Glomerular visceral epithelial cell (primary cell): ENCODE measurements at regions not wholly inside any gene's neighbourhood (a gene's known extent, or its start where the extent isn't known, plus 50 kb on each side); places are given as distances from the start of the nearest gene placed in this dataset.
"Not testable (repeated sequence)": the region's sequence is repeated elsewhere in the genome, so short reads cannot be mapped to it uniquely, and the experiment has no call there.

Experiments
- DNase-seq: peaks from one replicate; pipeline ENCODE4 v3.0.0-alpha.2; 2016; ENCODE audit errors: extremely low spot score

DNA sequence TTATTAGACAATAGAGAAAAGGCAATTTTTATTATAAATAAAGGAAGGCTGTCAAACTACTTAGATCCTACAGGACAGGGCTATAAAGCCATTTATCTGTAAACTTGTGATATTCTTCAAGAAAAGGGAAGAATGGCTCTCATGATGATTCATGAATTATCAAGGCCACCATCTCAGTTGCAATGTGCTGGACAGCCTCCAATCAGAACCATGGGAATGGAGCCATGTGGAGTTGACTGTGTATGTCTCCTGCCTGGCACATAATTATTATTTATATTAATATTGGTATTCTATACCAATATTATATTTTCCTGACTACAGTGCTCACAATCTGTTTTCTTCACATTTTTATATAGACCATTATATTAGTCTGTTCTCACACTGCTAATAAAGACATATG lies 560.5 kb upstream of the MIR17HG start:
- DNase-seq, result no peak

- DNase-seq, result peak; percentile 13
Observed at GRCh38 chr13:90792335-90792734, 555.2 kb upstream of the MIR17HG start.

GRCh38 chr13:90793261-90793820 lies 554.1 kb upstream of the MIR17HG start:
- DNase-seq, result peak; percentile 2

DNA sequence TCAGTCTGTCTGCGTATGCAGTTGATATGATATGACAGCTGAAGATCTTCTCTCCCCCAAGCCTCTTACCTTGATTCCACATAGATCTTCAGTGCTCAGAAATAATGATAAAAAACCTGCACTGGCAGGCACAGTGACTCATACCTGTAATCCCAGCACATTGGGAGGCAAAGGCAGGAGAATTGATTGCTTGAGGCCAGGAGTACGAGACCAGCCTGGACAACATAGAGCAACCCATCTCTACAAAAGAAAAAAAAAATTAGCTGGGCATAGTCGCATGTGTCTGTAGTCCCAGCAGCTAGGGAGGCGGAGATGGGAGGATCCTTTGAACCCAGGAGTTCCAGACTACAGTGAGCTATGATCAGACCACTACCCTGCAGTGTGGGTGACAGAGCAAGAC lies 551.0 kb upstream of the MIR17HG start:
- no peak for DNase-seq

- DNase-seq, result no peak
Observed at GRCh38 chr13:90797335-90797734, 550.2 kb upstream of the MIR17HG start.

DNA sequence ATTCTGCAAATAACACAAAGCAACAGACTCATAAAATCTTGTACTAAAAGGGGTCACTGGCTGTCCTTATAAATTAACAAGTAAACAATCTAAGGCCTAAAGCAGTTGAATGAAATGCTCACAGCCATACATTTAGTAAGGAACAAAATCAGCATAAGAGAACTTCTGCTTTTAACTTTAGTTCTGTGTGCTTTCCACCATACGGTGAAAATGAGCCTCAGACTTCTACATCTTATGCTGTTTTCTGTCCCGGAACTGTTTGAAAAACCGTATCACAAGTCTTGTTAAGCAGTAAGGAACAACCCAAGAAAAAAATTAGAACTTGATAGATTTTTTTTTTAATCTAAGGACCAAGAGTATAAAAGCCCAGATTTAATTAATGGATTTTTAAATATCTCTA lies 549.1 kb upstream of the MIR17HG start:
- no peak for DNase-seq

GRCh38 chr13:90800082-90800746 lies 547.3 kb upstream of the MIR17HG start:
- DNase-seq, result no peak

GRCh38 chr13:90801621-90802020 lies 545.9 kb upstream of the MIR17HG start:
- DNase-seq, result no peak

DNA sequence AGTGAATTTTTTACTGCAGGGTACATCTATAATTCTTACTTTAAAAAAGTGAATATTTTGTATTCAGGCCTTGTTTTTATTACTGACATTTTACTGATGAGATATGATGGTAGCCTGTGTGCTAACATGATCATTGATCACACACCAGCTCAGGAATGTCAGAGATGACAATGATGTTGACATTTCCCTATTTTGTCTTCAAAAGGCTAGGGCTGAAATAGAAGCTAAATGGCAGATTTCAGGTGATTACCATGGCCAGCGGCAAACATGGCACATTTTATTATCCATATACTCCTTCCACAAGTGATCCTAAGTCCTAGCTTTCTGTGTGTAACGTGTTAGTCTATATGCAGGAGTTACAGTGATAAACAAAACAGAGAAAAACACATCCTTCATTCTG lies 544.3 kb upstream of the MIR17HG start:
- no peak for DNase-seq

GRCh38 chr13:90806016-90806615 lies 541.4 kb upstream of the MIR17HG start:
- DNase-seq, result no peak

DNA sequence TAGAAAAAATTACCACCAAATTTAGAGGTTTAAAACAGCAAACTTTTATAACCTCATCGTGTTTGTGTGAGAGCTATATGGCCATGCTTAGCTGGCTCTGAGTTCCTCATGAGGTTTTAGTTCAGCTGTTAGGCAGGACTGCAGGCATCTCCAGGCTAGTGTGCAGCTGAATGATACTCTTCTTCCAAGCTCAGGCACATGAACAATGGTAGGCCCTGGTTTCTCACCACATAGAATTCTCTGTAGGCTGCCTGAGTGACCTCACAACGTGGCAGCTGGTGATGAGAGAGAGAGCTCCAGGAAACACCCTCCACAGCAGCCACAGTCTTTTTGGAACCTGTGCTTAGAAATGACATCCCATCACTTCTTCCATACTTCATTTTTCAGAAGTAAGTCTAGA lies 540.6 kb upstream of the MIR17HG start:
- no peak for DNase-seq

GRCh38 chr13:90808838-90809237 lies 538.6 kb upstream of the MIR17HG start:
- no peak for DNase-seq

- DNase-seq, result no peak
Observed at GRCh38 chr13:90824032-90824431, 523.5 kb upstream of the MIR17HG start.

DNA sequence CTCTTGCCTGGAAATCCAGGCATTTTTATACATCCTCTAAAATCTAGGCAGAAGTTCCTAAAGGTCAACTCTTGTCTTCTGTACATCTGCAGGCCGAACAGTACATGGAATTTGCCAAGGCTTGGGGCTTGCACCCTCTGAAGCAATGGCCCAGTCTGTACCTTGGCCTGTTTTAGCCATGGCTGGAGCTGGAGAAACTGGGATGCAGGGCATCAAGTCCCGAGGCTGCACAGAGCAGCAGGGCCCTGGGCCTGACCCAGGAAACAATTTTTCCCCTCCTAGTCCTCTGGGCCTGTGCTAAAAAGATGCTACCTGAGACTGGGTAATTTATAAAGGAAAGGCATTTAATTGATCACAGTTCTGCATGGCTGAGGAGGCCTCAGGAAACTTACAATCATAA lies 520.8 kb upstream of the MIR17HG start:
- DNase-seq, result no peak

GRCh38 chr13:90830782-90831181 lies 516.7 kb upstream of the MIR17HG start:
- no peak for DNase-seq

DNA sequence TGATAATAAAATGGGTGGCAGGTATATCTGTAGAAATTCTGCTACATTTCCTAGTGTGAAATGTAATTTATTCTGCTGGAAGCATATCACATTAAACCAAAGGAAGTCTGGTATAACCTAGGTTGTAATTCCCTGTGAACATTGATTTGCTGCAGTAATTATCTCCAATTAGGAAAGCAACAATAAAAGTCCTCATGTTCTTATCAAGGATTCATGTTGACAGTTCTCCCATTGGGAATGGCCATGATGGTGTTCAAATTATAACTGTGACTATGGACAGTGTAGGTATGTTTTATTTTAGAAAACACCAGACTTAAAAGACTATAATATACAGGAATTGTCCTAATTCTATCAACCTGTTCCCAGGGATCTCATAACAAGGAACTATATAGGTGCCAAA lies 513.5 kb upstream of the MIR17HG start:
- no peak for DNase-seq

DNA sequence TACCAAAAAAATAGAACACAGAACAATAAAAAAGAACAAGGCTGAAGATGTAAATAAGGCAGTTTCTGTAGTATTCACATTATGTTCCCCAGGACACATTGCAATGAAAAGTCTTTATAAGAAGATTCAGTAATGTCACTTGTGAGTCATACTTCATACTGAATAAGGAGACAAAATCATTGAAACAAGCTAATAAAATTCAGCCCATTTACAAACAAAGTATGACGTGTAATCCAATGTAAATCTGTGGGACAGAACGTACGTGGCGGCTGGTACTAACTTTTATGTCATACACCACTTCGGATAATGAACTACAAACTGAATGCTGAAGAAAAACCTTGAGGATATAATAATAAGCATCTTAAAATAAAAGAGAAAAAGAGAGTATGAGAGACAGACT lies 512.8 kb upstream of the MIR17HG start:
- DNase-seq, result no peak

DNA sequence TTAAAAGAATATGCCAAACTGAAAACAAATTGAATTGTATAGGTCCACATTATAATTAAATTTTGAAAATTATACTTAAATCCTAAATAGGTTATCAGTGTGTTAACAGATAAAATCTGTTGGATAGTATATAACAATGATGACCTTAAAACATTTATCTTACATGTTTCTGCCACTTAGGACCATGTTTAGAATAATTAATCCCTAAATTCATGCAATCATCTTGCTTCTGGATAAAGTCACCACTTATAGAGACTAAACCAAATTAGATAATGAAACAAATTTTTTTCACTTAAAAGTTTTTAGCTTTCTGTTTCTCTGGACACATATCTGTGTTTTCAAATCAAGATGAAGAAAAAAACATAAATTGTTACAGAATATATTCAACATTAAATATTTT lies 511.7 kb upstream of the MIR17HG start:
- no peak for DNase-seq

DNA sequence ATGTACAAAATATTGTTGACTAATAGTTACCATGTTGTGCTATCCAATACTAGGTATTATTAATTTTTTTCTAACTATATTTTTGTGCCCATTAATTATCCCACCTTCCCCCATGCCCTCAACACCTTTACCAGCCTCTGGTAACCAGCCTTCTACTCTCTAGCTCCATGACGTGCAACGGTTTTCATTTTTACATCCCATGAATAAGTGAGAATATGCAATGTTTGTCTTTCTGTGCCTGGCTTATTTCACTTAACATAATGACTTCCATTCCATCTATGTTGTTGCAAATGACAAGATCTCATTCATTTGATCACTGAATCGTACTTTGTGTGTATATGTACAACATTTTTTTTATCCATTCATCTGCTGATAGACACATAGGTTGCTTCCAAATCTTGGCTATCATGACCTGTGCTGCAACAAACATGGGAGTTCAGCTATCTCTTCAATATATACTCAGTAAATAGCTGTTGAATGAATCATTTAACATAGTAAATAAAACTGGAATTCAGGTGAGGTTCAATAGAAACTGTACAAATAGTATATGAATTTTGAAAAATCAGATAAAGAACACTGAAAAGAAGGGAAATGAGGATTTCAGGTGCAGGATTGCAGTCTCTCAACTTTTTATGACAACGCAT lies 509.0 kb upstream of the MIR17HG start:
- no peak for DNase-seq

DNA sequence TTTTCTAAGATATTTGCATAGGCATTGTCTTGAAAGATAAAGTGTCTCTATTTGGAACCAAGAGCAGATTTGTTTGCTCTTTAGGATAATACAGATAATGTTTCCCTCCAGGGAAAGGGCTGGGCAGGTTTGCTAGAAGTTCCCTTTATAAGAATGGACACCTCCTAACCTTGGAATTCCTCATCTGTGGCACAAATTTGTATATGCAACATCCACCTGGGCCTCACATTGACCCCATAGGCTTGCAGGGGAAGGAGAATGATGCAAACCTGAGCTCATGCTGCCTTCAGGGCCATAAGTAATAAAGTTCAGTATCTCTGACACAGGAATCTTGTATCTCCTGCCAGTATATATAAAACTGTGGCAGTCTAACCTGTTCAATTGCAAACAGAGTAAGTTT lies 508.4 kb upstream of the MIR17HG start:
- DNase-seq, result no peak

DNA sequence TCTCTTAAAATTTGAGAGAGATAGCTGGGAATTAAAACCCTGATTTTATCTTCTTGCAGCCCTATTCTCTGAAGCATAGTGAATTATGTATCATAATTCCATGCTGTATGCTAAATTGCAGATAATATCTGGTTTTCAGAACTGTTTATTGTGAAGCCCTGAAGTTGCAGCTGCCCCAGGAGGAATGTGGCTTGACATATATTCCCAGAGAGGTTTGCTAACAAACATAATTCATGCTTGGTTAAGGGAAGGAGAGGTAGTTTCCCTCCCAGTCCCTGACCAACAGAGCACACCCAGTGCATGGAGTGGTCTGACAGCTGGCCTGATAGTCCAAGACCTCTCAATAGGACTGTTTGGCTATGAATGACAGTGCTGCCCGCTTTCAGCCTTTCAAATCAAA lies 500.6 kb upstream of the MIR17HG start:
- DNase-seq, result no peak

DNA sequence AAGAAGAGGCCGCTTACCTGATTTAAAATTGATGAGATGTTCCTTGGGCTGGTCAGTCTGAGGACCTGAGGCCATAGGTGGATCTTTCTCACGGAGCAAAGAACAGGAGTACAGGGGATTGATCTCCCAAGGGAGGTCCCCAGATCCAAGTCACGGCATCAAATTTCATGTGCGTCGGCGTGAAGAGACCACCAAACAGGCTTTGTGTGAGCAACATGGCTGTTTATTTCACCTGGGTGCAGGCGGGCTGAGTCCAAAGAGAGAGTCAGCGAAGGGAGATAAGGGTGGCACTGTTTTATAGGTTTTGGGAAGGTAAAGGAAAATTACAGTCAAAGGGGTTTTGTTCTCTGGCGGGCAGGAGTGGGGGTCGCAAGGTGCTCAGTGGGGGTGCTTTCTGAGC lies 493.8 kb upstream of the MIR17HG start:
- DNase-seq, result not testable (repeated sequence)

DNA sequence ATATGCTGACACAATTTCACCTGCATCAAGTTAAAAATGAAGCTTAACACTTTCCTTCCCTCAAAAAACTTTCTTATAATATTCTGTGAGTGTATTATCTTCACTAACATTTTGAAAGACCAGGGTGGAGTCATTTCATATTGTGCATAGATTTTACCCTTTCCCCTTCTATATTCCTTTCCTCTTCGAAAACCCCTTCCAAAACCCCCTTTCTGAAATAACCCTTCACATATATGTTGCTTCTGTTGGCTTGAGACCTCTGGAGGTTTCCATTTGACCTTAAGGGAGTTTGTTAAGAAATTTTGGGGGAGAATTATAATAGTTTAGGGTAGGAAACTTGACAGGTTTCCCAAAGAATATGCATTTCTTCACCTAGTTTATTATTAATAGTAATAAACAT lies 489.6 kb upstream of the MIR17HG start:
- DNase-seq, result no peak
